ENCODE measurements at regions not wholly inside any gene's neighbourhood (a gene's known extent, or its start where the extent isn't known, plus 50 kb on each side); places are given as distances from the start of the nearest gene placed in this dataset.

GRCh38 chr9:78130004-78130403 is 98.4 kb upstream of the GNAQ start:
- no peak for TF ChIP-seq EZH2 (IDR thresholded peaks at IDR 0.05; ENCODE audit: borderline replicate concordance)
- no peak for TF ChIP-seq CTCF (IDR thresholded peaks at IDR 0.05; ENCODE audit: poor library complexity)
- TF ChIP-seq EZH2phosphoT487 (IDR thresholded peaks at IDR 0.05; ENCODE audit: low read depth, severe bottlenecking, unreplicated experiment), result no peak

Measured in hepatocyte (in vitro differentiated cells).